Heart right ventricle (tissue), 16 donors: ENCODE measurements at regions not wholly inside any gene's neighbourhood (a gene's known extent, or its start where the extent isn't known, plus 50 kb on each side); places are given as distances from the start of the nearest gene placed in this dataset.

Experiments used
- ATAC-seq, 8 donors: fragments of 200-7000 bp; cut with Tn5 transposase; one replicate each; pipeline ENCODE4 v1.9.1; 2020; ENCODE audit warnings: mild to moderate bottlenecking in 8 of 8, moderate library complexity in 8 of 8, moderate number of reproducible peaks in 1 of 8
- DNase-seq, 2 donors: peaks; one replicate each; pipeline ENCODE4 v3.0.0-alpha.2; 2020
- H3K27ac ChIP-seq, 10 donors: fragments of 200-600 bp; sonication (generic) in 2 of 10; one replicate each; pipeline versions ENCODE4 v1.5.0 to v1.8.0; 2020 to 2022; ENCODE audit warnings: mild to moderate bottlenecking in 3 of 10
- H3K27me3 ChIP-seq, 7 donors: fragments of 200-600 bp; one replicate each; pipeline ENCODE4 v1.8.0; 2021 to 2022; ENCODE audit warnings: mild to moderate bottlenecking in 2 of 7
- H3K36me3 ChIP-seq, 9 donors: fragments of 200-600 bp; sonication (generic) in 1 of 9; one replicate each; pipeline versions ENCODE4 v1.5.0 to v1.8.0; 2020 to 2022; ENCODE audit warnings: mild to moderate bottlenecking in 2 of 9
- H3K4me1 ChIP-seq, 9 donors: fragments of 200-600 bp; sonication (generic) in 1 of 9; one replicate each; pipeline versions ENCODE4 v1.5.0 to v1.8.0; 2020 to 2022; ENCODE audit warnings: mild to moderate bottlenecking in 4 of 9
- H3K4me3 ChIP-seq, 10 donors: fragments of 200-600 bp; sonication (generic) in 2 of 10; one replicate each; pipeline versions ENCODE4 v1.5.0 to v1.8.0; 2020 to 2022; ENCODE audit warnings: mild to moderate bottlenecking in 7 of 10, moderate library complexity in 2 of 10
- H3K9me3 ChIP-seq, 11 donors: fragments of 200-600 bp in 10 of 11; sonication (generic) in 2 of 11; one replicate each; pipeline versions ENCODE4 v1.5.0 to v1.8.0; 2013 to 2022; ENCODE audit warnings: mild to moderate bottlenecking in 2 of 11, control low read depth in 1 of 11, moderate library complexity in 1 of 11
- WGBS, 2 donors: extraction: QIAGEN DNeasy Blood & Tissue Kit; methylation state at CpG; one replicate each; pipeline ENCODE4 v1.1.7; 2013; ENCODE audit warnings: inconsistent platforms in 1 of 2; 5-methylcytosine and 5-hydroxymethylcytosine counted together
- intact Hi-C, 10 donors: fragments of 100-400 bp; cut with DNase I; formaldehyde crosslinking; loops; one replicate each; pipeline versions ENCODE4 v1.11.1 to v1.14.2; 2022
- TF ChIP-seq, protein P1 (sequence below), 9 donors: fragments of 200-600 bp; sonication (generic) in 2 of 9; IDR thresholded peaks; one replicate each; pipeline versions ENCODE4 v1.5.0 to v1.8.0; 2021 to 2022; ENCODE audit warnings: antibody characterized with exemption in 9 of 9, mild to moderate bottlenecking in 5 of 9, moderate library complexity in 1 of 9
- donor health status: Arrhythmogenic right ventricular cardiomyopathy.
- donor health status: ischemic (EF 13 %, LVEDD 7.1; RV severe dilation, severe dysfunction).
- donor health status: healthy with polysubstance abuse.
- donor health status: DM: no; HTN: yes; CAD: no.
- donor health status: DM: no; HTN: no; CAD: no.
- donor health status: ischemic (EF 25% LVEDD 6.9; RV normal size, moderate dysfunction).
- donor health status: ischemic (EF 25% LVEDD 5.7; RV mildly dilated, moderate dysfunction).
- donor health status: healthy.
- donor health status: DM: yes; HTN: yes; CAD: no.
- donor health status: Ischemic cardiomyopathy.
- donor health status: ischemic (EF 35%, LVEDD 5.7; RV mildly dilated, moderate dysfunction).
- donor health status: nonischemic (EF 11% LVEDD 7.7; RV severe dilation, severe dysfunction).
- donor health status: DM: yes; HTN: yes; CAD: no.
- donor health status: PGD.
- donor health status: ischemic (EF 29% LVEDD 5.4; RV normal size, mild dysfunction).
- donor health status: nonischemic (EF 23%, LVEDD 6.1; RV moderate dilation, normal function).

DNA sequence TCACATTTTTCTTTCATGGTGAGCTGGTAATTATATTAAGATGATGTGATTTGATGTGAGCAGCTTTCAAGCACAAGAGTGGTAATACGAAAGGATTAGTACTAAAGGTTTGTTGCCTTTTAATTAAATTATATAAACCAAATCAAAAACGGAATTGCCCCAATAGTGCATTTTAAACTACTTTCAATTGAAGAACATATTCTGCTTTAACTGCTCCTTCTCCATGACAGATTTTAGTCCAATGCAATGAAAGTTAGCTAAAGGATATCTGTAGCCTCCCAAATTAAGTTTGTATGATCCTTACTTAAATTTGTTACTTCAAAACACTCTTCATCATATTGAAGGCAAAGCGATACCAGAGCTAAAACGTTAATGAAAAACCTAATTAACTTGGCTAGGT lies 447.1 kb upstream of the AMOT start:
- H3K4me1 ChIP-seq: no peaks in the 10 kb centered on the region
- 83 to 87% methylated on average over 4 of the region's 4 CpGs for WGBS, 2 donors
- DNase-seq: no peak
- no peaks in the 10 kb centered on the region for H3K36me3 ChIP-seq
- H3K9me3 ChIP-seq: peaks cover 0 to 4% (median 0%) of the 10 kb centered on the region in 11 donors
- intact Hi-C loops: no loop called here
- TF ChIP-seq, protein P1, sequence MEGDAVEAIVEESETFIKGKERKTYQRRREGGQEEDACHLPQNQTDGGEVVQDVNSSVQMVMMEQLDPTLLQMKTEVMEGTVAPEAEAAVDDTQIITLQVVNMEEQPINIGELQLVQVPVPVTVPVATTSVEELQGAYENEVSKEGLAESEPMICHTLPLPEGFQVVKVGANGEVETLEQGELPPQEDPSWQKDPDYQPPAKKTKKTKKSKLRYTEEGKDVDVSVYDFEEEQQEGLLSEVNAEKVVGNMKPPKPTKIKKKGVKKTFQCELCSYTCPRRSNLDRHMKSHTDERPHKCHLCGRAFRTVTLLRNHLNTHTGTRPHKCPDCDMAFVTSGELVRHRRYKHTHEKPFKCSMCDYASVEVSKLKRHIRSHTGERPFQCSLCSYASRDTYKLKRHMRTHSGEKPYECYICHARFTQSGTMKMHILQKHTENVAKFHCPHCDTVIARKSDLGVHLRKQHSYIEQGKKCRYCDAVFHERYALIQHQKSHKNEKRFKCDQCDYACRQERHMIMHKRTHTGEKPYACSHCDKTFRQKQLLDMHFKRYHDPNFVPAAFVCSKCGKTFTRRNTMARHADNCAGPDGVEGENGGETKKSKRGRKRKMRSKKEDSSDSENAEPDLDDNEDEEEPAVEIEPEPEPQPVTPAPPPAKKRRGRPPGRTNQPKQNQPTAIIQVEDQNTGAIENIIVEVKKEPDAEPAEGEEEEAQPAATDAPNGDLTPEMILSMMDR (IDR thresholded peaks at IDR 0.05): no peak
- no peak overlapping the region for H3K4me3 ChIP-seq
- H3K27me3 ChIP-seq: peaks cover 0 to 6% (median 0%) of the 10 kb centered on the region in 7 donors
- ATAC-seq: no peak
- H3K27ac ChIP-seq: no peak overlapping the region

DNA sequence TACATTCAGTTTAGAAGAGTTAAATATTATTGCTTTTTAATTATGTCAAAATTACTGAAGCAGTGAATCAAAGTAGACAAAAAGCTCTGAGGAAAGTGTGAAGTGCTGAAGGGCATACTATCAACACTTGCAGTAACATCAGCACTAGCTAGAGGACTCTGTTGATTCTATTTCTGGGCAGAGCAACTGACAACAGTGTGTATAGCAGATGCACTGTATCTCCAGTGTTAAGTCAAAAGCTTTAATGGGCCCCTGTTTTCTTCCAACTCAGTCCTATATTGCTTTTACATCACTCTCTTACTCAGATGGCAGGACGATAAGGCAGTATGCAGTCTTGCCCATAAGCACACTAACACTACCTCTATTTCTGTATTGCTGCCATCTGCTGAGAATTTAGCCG lies 435.2 kb upstream of the AMOT start:
- TF ChIP-seq, protein P1 (IDR thresholded peaks at IDR 0.05): no peak
- intact Hi-C loops: no loop called here
- Histone ChIP-seq H3K27me3 (peaks cover 0 to 13% (median 0%) of the 10 kb centered on the region in 7 donors), H3K4me3 (no peak overlapping the region), H3K4me1 (no peaks in the 10 kb centered on the region), H3K36me3 (no peaks in the 10 kb centered on the region), H3K9me3 (no peaks in the 10 kb centered on the region), H3K27ac (no peak overlapping the region)
- DNase-seq: no peak
- WGBS, 2 donors: 83 to 88% methylated on average over 2 of the region's 2 CpGs
- ATAC-seq: no peak

DNA sequence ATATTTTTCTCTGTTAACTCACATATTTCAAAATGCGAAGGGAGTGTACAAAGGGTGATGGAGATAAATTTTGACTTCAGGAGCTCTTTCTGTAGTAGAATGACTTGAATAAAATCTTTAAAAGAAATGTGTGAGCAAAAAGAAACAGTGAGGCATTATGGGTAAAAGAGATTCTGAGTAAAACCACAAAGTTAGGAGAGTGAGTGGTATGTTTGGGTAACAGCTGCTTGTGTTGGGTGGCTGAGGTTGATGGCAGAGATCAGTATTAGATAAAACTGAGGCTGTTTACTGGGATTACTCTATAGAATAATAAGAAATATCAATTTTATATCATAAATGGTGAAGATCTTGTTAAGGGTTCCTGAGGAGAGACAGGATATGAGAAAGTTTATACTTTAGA lies 434.2 kb upstream of the AMOT start:
- no peaks in the 10 kb centered on the region for H3K9me3 ChIP-seq
- intact Hi-C loops: no loop called here
- TF ChIP-seq, protein P1 (IDR thresholded peaks at IDR 0.05): no peak
- no peak for ATAC-seq
- H3K27ac ChIP-seq: no peak overlapping the region
- WGBS, 2 donors: 98 to 100% methylated on average over 1 of the region's 1 CpG
- DNase-seq: no peak
- no peaks in the 10 kb centered on the region for H3K4me1 ChIP-seq
- no peaks in the 10 kb centered on the region for H3K36me3 ChIP-seq
- no peak overlapping the region for H3K4me3 ChIP-seq
- H3K27me3 ChIP-seq: peaks cover 0 to 13% (median 0%) of the 10 kb centered on the region in 7 donors

DNA sequence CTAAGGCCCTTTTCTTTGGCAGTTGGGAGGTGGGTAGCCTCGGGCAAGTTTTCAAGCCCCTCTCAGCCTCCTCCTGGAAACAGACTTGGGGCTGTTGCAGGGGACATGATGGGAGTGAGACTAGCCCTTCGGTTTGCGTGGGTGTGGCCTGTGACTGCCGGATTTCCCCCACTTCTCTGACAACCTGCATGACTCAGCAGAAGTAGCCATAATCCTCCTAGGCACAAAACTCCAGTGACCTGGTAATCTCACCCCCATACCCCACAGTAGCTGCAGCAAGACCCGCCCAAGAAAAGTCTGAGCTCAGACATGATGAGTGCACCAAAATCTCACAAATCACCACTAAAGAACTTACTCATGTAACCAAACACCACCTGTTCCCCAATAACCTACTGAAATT lies 433.7 kb upstream of the AMOT start:
- H3K4me3 ChIP-seq: no peak overlapping the region
- TF ChIP-seq, protein P1 (IDR thresholded peaks at IDR 0.05): no peak
- H3K9me3 ChIP-seq: no peaks in the 10 kb centered on the region
- WGBS, 2 donors: 80 to 90% methylated on average over 5 of the region's 5 CpGs
- DNase-seq (no peak), ATAC-seq (no peak)
- intact Hi-C loops: no loop called here
- peaks cover 0 to 13% (median 0%) of the 10 kb centered on the region in 7 donors for H3K27me3 ChIP-seq
- no peak overlapping the region for H3K27ac ChIP-seq
- H3K4me1 ChIP-seq: no peaks in the 10 kb centered on the region
- no peaks in the 10 kb centered on the region for H3K36me3 ChIP-seq

DNA sequence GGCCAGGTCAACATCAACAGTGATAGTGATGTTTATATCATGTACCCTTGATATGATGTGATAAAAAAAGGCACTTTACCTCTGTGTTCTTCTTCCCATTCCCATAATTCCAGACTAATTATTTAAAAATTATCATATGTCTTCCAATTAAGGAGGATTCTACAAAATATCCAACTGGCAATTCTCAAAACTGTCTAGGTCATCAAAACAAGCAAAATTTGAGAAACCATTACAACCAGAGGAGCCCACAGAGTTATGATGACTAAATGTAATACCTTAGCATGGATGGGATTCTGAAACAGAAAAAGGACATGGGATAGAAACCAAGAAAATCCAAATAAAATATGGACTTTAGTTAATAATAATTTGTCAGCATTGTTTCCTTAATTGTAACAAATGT lies 428.6 kb upstream of the AMOT start:
- H3K4me1 ChIP-seq: no peaks in the 10 kb centered on the region
- peaks cover 0 to 25% (median 0%) of the 10 kb centered on the region in 7 donors for H3K27me3 ChIP-seq
- intact Hi-C loops: no loop called here
- H3K4me3 ChIP-seq: no peak overlapping the region
- no peak overlapping the region for H3K27ac ChIP-seq
- H3K36me3 ChIP-seq: no peaks in the 10 kb centered on the region
- no peaks in the 10 kb centered on the region for H3K9me3 ChIP-seq
- ATAC-seq (no peak), DNase-seq (no peak)
- TF ChIP-seq, protein P1 (IDR thresholded peaks at IDR 0.05): no peak
